HG03045 (cell line): ENCODE measurements at regions not wholly inside any gene's neighbourhood (a gene's known extent, or its start where the extent isn't known, plus 50 kb on each side); places are given as distances from the start of the nearest gene placed in this dataset.

Experiments used
- ATAC-seq: cut with Tn5 transposase; IDR thresholded peaks from one replicate; pipeline ENCODE4 v1.9.1; 2021; ENCODE audit warnings: mild to moderate bottlenecking, moderate library complexity; ENCODE audit not compliant: unreplicated experiment

- no peak for ATAC-seq
Observed at GRCh38 chr2:196383799-196384198, 212.4 kb upstream of the STK17B start.

- ATAC-seq = no peak
Observed at GRCh38 chr2:196384729-196385128, 213.4 kb upstream of the STK17B start.

- no peak for ATAC-seq
Observed at GRCh38 chr2:196389670-196390069, 218.3 kb upstream of the STK17B start.

GRCh38 chr2:196390243-196391148 is 219.1 kb upstream of the STK17B start:
- ATAC-seq = no peak

GRCh38 chr2:196391149-196391479 is 219.7 kb upstream of the STK17B start:
- no peak for ATAC-seq

GRCh38 chr2:196399096-196399495 is 227.7 kb upstream of the STK17B start:
- no peak for ATAC-seq

GRCh38 chr2:196399722-196400691 is 228.6 kb upstream of the STK17B start:
- ATAC-seq = no peak

- ATAC-seq = no peak
Observed at GRCh38 chr2:196403471-196403870, 232.1 kb upstream of the STK17B start.

- no peak for ATAC-seq
Observed at GRCh38 chr2:196404276-196404675, 232.9 kb upstream of the STK17B start.

GRCh38 chr2:196407675-196408264 is 231.7 kb upstream of the CCDC150 start:
- ATAC-seq = no peak

- ATAC-seq = no peak
Observed at GRCh38 chr2:196409376-196409775, 230.1 kb upstream of the CCDC150 start.

GRCh38 chr2:196410008-196410407 is 229.5 kb upstream of the CCDC150 start:
- ATAC-seq = no peak

GRCh38 chr2:196413821-196414274 is 225.7 kb upstream of the CCDC150 start:
- peak; percentile 64 for ATAC-seq

GRCh38 chr2:196415384-196415783 is 224.1 kb upstream of the CCDC150 start:
- peak; percentile 45 for ATAC-seq

- ATAC-seq = no peak
Observed at GRCh38 chr2:196420143-196420542, 219.4 kb upstream of the CCDC150 start.

GRCh38 chr2:196421880-196422279 is 217.6 kb upstream of the CCDC150 start:
- no peak for ATAC-seq

- ATAC-seq = no peak
Observed at GRCh38 chr2:196422361-196422760, 217.2 kb upstream of the CCDC150 start.

- no peak for ATAC-seq
Observed at GRCh38 chr2:196426122-196426521, 213.4 kb upstream of the CCDC150 start.

GRCh38 chr2:196427986-196428634 is 211.4 kb upstream of the CCDC150 start:
- ATAC-seq = no peak

- ATAC-seq = no peak
Observed at GRCh38 chr2:196431076-196431475, 208.4 kb upstream of the CCDC150 start.

- ATAC-seq = no peak
Observed at GRCh38 chr2:196431957-196432356, 207.6 kb upstream of the CCDC150 start.
